Peyer's patch (tissue), 4 donors: ENCODE measurements at regions not wholly inside any gene's neighbourhood (a gene's known extent, or its start where the extent isn't known, plus 50 kb on each side); places are given as distances from the start of the nearest gene placed in this dataset.

Experiments used
- DNase-seq, 3 donors: peaks; one replicate each; pipeline ENCODE4 v3.0.0-alpha.2; 2017 to 2019
- H3K27ac ChIP-seq, 4 donors: fragments of 200-600 bp; sonication (generic); one replicate each; pipeline ENCODE4 v1.5.1; 2016 to 2019
- H3K27me3 ChIP-seq, 2 donors: fragments of 200-600 bp; sonication (generic); one replicate each; pipeline ENCODE4 v1.5.1; 2019
- H3K36me3 ChIP-seq, 3 donors: fragments of 200-600 bp; sonication (generic); one replicate each; pipeline ENCODE4 v1.5.1; 2016 to 2019
- H3K4me1 ChIP-seq, 4 donors: fragments of 200-600 bp; sonication (generic); one replicate each; pipeline ENCODE4 v1.5.1; 2016 to 2019
- H3K4me3 ChIP-seq, 4 donors: fragments of 200-600 bp; sonication (generic); 1 replicate in 3 of 4; 2 replicates in 1 of 4; pipeline ENCODE4 v1.5.1; 2016 to 2019; ENCODE audit warnings: mild to moderate bottlenecking in 1 of 4
- H3K9me3 ChIP-seq, 4 donors: fragments of 200-600 bp; sonication (generic); one replicate each; pipeline ENCODE4 v1.5.1; 2016 to 2019; ENCODE audit warnings: mild to moderate bottlenecking in 1 of 4
- POLR2A ChIP-seq, 2 donors: fragments of 450-650 bp; IDR thresholded peaks; one replicate each; pipeline ENCODE4 v1.5.1; 2017; ENCODE audit warnings: antibody characterized with exemption in 2 of 2, mild to moderate bottlenecking in 2 of 2, moderate library complexity in 2 of 2
- TF ChIP-seq, protein P1 (sequence below), 6 experiments: fragments of 450-650 bp in 4 of 6; fragments of 200-600 bp in 2 of 6; sonication (generic) in 1 of 6; IDR thresholded peaks; one replicate each; pipeline ENCODE4 v1.5.1; 2017 to 2019; ENCODE audit warnings: antibody characterized with exemption in 6 of 6, mild to moderate bottlenecking in 3 of 6, moderate library complexity in 1 of 6

DNA sequence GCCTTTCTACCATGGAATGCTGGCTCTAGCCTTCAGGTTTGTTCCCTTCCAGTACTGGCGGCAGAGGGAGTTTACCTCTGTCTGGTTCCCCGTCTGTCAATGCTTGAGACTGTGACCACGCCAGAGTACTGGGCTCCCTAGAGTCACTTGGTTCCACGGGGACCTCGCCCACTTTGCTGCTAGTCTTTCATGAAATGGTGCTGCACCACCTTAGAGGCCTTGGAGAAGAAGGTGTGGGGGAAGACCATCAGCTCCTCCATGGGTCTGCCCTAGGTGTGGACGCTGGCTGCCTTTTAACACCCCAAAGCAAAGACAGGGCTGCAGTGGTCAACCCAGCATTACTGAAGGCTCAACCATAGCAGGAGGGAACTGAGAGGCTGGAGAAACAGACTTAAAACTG, 55.3 kb upstream of the KSR1 start:
- no peaks in the 10 kb centered on the region for H3K36me3 ChIP-seq
- TF ChIP-seq, protein P1, sequence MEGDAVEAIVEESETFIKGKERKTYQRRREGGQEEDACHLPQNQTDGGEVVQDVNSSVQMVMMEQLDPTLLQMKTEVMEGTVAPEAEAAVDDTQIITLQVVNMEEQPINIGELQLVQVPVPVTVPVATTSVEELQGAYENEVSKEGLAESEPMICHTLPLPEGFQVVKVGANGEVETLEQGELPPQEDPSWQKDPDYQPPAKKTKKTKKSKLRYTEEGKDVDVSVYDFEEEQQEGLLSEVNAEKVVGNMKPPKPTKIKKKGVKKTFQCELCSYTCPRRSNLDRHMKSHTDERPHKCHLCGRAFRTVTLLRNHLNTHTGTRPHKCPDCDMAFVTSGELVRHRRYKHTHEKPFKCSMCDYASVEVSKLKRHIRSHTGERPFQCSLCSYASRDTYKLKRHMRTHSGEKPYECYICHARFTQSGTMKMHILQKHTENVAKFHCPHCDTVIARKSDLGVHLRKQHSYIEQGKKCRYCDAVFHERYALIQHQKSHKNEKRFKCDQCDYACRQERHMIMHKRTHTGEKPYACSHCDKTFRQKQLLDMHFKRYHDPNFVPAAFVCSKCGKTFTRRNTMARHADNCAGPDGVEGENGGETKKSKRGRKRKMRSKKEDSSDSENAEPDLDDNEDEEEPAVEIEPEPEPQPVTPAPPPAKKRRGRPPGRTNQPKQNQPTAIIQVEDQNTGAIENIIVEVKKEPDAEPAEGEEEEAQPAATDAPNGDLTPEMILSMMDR (IDR thresholded peaks at IDR 0.05), result no peak
- TF ChIP-seq POLR2A (IDR thresholded peaks at IDR 0.05), result no peak
- DNase-seq, result no peak
- H3K4me1 ChIP-seq, result no peaks in the 10 kb centered on the region
- no peak overlapping the region for H3K4me3 ChIP-seq
- H3K9me3 ChIP-seq, result no peaks in the 10 kb centered on the region
- H3K27me3 ChIP-seq, result no peaks in the 10 kb centered on the region
- no peak overlapping the region for H3K27ac ChIP-seq

DNA sequence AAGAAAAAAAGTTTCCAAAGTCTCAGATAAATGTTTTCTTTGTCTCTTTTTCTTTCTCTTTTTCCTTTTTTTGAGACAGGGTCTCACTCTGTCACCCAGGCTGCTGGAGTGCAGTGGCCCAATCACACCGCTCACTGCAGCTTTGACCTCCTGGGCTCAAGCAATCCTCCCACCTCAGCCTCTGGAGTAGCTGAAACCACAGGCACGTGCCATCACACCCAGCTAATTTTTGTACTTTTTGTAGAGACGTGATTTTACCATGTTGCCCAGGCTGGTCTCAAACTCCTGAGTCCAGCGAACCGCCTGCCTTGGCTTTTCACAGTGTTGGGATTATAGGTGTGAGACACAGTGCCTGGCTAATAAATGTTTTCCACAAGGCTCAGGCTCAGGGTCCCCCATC, 53.3 kb upstream of the KSR1 start:
- H3K27me3 ChIP-seq, result no peaks in the 10 kb centered on the region
- H3K27ac ChIP-seq, result no peak overlapping the region
- no peaks in the 10 kb centered on the region for H3K9me3 ChIP-seq
- TF ChIP-seq, protein P1 (IDR thresholded peaks at IDR 0.05), result no peak
- TF ChIP-seq POLR2A (IDR thresholded peaks at IDR 0.05), result no peak
- DNase-seq, result no peak
- no peaks in the 10 kb centered on the region for H3K36me3 ChIP-seq
- no peak overlapping the region for H3K4me3 ChIP-seq
- no peaks in the 10 kb centered on the region for H3K4me1 ChIP-seq

DNA sequence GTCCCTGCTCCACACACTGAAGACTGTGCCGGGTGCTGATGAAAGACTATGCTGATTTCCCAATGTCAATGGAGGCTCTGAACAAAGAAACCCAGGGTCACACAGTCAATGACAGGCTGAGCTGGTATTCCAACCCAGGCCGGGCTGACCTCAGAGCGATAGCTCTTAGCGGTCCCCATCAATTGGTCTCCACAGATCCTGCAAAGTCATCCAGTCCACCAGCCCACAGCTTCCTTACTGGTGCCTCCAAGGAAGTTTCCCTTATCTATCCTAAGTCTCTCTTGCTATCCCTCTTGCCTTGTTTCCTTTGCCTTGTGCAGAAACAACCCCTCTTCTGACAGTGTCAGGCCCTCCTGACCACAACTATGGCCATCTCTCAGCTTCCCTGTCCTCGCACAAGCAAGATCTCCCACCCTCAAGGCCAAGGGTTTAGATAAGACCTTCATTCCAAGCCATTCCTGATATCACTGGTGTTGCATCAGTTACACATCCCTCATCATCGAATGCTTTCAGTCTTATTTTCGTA, 52.7 kb upstream of the KSR1 start:
- no peaks in the 10 kb centered on the region for H3K27me3 ChIP-seq
- no peak for DNase-seq
- no peaks in the 10 kb centered on the region for H3K9me3 ChIP-seq
- no peaks in the 10 kb centered on the region for H3K36me3 ChIP-seq
- TF ChIP-seq POLR2A (IDR thresholded peaks at IDR 0.05), result no peak
- TF ChIP-seq, protein P1 (IDR thresholded peaks at IDR 0.05), result no peak
- no peak overlapping the region for H3K4me3 ChIP-seq
- no peaks in the 10 kb centered on the region for H3K4me1 ChIP-seq
- H3K27ac ChIP-seq, result no peak overlapping the region

DNA sequence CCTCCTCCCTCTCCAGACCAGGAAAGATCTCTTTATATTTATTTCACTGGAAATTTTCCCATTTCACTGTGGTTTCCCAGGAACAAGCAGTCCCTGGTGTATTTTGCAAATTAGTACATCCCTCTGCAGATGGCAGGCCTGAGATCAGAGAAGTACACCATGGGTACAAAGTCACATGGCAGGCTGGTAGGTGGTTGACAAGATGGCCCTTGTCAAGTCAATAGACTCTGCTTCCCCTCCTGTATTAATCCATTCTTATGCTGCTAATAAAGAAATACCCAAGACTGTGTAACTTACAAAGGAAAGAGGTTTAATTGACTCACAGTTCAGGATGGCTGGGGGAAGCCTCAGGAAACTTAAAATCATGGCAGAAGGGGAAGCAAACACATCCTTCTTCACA, 51.6 kb upstream of the KSR1 start:
- H3K4me1 ChIP-seq, result no peaks in the 10 kb centered on the region
- H3K36me3 ChIP-seq, result no peaks in the 10 kb centered on the region
- H3K9me3 ChIP-seq, result no peaks in the 10 kb centered on the region
- H3K4me3 ChIP-seq, result no peak overlapping the region
- H3K27me3 ChIP-seq, result no peaks in the 10 kb centered on the region
- no peak for TF ChIP-seq POLR2A (IDR thresholded peaks at IDR 0.05)
- TF ChIP-seq, protein P1 (IDR thresholded peaks at IDR 0.05), result no peak
- H3K27ac ChIP-seq, result no peak overlapping the region
- no peak for DNase-seq
